Endodermal cell (in vitro differentiated cells): ENCODE measurements at regions not wholly inside any gene's neighbourhood (a gene's known extent, or its start where the extent isn't known, plus 50 kb on each side); places are given as distances from the start of the nearest gene placed in this dataset.

Experiments
- DNase-seq: peaks from one replicate; pipeline ENCODE4 v3.0.0-alpha.2; 2017
- H3K27ac ChIP-seq: 2 replicates; pipeline ENCODE4 v1.5.1; 2013; ENCODE audit warnings: mild to moderate bottlenecking, low read depth, low read length, moderate library complexity
- H3K27me3 ChIP-seq: 2 replicates; pipeline ENCODE4 v1.6.1; 2013; ENCODE audit warnings: mild to moderate bottlenecking, low read length, moderate library complexity; ENCODE audit not compliant: insufficient read depth, control insufficient read depth, poor library complexity, severe bottlenecking
- H3K36me3 ChIP-seq: 2 replicates; pipeline ENCODE4 v1.7.0; 2013; ENCODE audit warnings: mild to moderate bottlenecking, low read length, moderate library complexity; ENCODE audit not compliant: control insufficient read depth, insufficient read depth
- H3K4me1 ChIP-seq: one replicate; pipeline ENCODE4 v1.7.0; 2013; ENCODE audit warnings: low read length; ENCODE audit not compliant: control insufficient read depth, insufficient read depth
- H3K4me3 ChIP-seq: 2 replicates; pipeline ENCODE4 v1.5.1; 2013; ENCODE audit warnings: mild to moderate bottlenecking, low read length, moderate library complexity
- H3K9ac ChIP-seq: 2 replicates; pipeline ENCODE4 v1.6.1; 2013; ENCODE audit warnings: mild to moderate bottlenecking, low read length, moderate library complexity; ENCODE audit not compliant: poor library complexity, severe bottlenecking; ENCODE audit errors: extremely low read depth
- H3K9me3 ChIP-seq: 2 replicates; pipeline ENCODE4 v1.6.1; 2013; ENCODE audit warnings: mild to moderate bottlenecking, low read length, moderate library complexity; ENCODE audit not compliant: control insufficient read depth
- H3K27ac Mint-ChIP-seq: 2 replicates; pipeline ENCODE4 v1.8.0; 2020; ENCODE audit warnings: mixed read lengths
- H3K27me3 Mint-ChIP-seq: 2 replicates; pipeline ENCODE4 v1.8.0; 2021; ENCODE audit warnings: mild to moderate bottlenecking, mixed read lengths; ENCODE audit not compliant: insufficient read depth
- H3K36me3 Mint-ChIP-seq: 2 replicates; pipeline ENCODE4 v1.8.0; 2020; ENCODE audit warnings: low read depth, mixed read lengths
- H3K4me1 Mint-ChIP-seq: 2 replicates; pipeline ENCODE4 v1.8.0; 2020; ENCODE audit warnings: mixed read lengths
- H3K4me3 Mint-ChIP-seq: 2 replicates; pipeline ENCODE4 v1.8.0; 2020; ENCODE audit warnings: mild to moderate bottlenecking, moderate library complexity, mixed read lengths
- H3K9me3 Mint-ChIP-seq: 2 replicates; pipeline ENCODE4 v1.8.0; 2020; ENCODE audit warnings: mild to moderate bottlenecking, mixed read lengths
- CTCF ChIP-seq: fragments of 200-600 bp; sonication (generic); conservative IDR thresholded peaks from 2 replicates; pipeline ENCODE4 v1.5.0; 2021; ENCODE audit warnings: antibody characterized with exemption, mild to moderate bottlenecking
- WGBS, 2 experiments: methylation state at CpG; one replicate each; pipeline versions ENCODE4 v1.1.5 to v1.1.7; 2013; ENCODE audit warnings: missing lambda C conversion rate in 2 of 2, mixed read lengths in 1 of 2; ENCODE audit not compliant: insufficient coverage in 1 of 2, insufficient read length in 1 of 2; 5-methylcytosine and 5-hydroxymethylcytosine counted together

GRCh38 chr11:134537941-134538340, 125.9 kb upstream of the B3GAT1 start:
- Mint-ChIP-seq H3K27ac (no peak overlapping the region), H3K27me3 (peaks cover 32% of the 10 kb centered on the region), H3K4me1 (no peaks in the 10 kb centered on the region), H3K36me3 (no peaks in the 10 kb centered on the region), H3K9me3 (peaks cover 2% of the 10 kb centered on the region), H3K4me3 (no peak overlapping the region)
- H3K4me1 ChIP-seq: no peaks in the 10 kb centered on the region
- peaks cover 36% of the 10 kb centered on the region for H3K27me3 ChIP-seq
- no peak overlapping the region for H3K9ac ChIP-seq
- no peaks in the 10 kb centered on the region for H3K9me3 ChIP-seq
- WGBS, 2 experiments: 88 to 89% methylated on average over 6 to 7 of the region's 7 CpGs
- no peak for TF ChIP-seq CTCF
- H3K4me3 ChIP-seq: no peak overlapping the region
- no peak overlapping the region for H3K27ac ChIP-seq
- peak; percentile 36 for DNase-seq
- H3K36me3 ChIP-seq: no peaks in the 10 kb centered on the region

GRCh38 chr11:134537296-134537695, 125.3 kb upstream of the B3GAT1 start:
- Histone ChIP-seq H3K9ac (no peak overlapping the region), H3K4me3 (no peak overlapping the region), H3K27me3 (peaks cover 43% of the 10 kb centered on the region), H3K27ac (no peak overlapping the region), H3K9me3 (no peaks in the 10 kb centered on the region), H3K4me1 (no peaks in the 10 kb centered on the region), H3K36me3 (no peaks in the 10 kb centered on the region)
- no peak for TF ChIP-seq CTCF
- Mint-ChIP-seq H3K27me3 (peaks cover 34% of the 10 kb centered on the region), H3K4me1 (no peaks in the 10 kb centered on the region), H3K36me3 (no peaks in the 10 kb centered on the region), H3K4me3 (no peak overlapping the region), H3K27ac (no peak overlapping the region), H3K9me3 (peaks cover 2% of the 10 kb centered on the region)
- DNase-seq: peak; percentile 33
- WGBS, 2 experiments: 85 to 95% methylated on average over 4 to 9 of the region's 11 CpGs

- TF ChIP-seq CTCF: no peak
- no peak overlapping the region for H3K4me3 Mint-ChIP-seq
- 90 to 91% methylated on average over 4 to 8 of the region's 8 CpGs for WGBS, 2 experiments
- H3K36me3 ChIP-seq: no peaks in the 10 kb centered on the region
- peaks cover 49% of the 10 kb centered on the region for H3K27me3 ChIP-seq
- DNase-seq: peak; percentile 29
- no peak overlapping the region for H3K4me3 ChIP-seq
- no peaks in the 10 kb centered on the region for H3K4me1 ChIP-seq
- H3K9ac ChIP-seq: no peak overlapping the region
- no peaks in the 10 kb centered on the region for H3K4me1 Mint-ChIP-seq
- peaks cover 39% of the 10 kb centered on the region for H3K27me3 Mint-ChIP-seq
- H3K9me3 ChIP-seq: no peaks in the 10 kb centered on the region
- H3K9me3 Mint-ChIP-seq: peaks cover 2% of the 10 kb centered on the region
- H3K36me3 Mint-ChIP-seq: no peaks in the 10 kb centered on the region
- no peak overlapping the region for H3K27ac Mint-ChIP-seq
- no peak overlapping the region for H3K27ac ChIP-seq
Observed at GRCh38 chr11:134536677-134537076, 124.6 kb upstream of the B3GAT1 start.
